Ascending aorta (tissue), 2 donors: ENCODE measurements at regions not wholly inside any gene's neighbourhood (a gene's known extent, or its start where the extent isn't known, plus 50 kb on each side); places are given as distances from the start of the nearest gene placed in this dataset.

ENCODE experiments used
- DNase-seq, 2 donors: peaks; one replicate each; pipeline ENCODE4 v3.0.0-alpha.2; 2019; ENCODE audit warnings: low spot score in 2 of 2
- H3K27ac ChIP-seq, 2 donors: fragments of 200-600 bp; sonication (generic); one replicate each; pipeline ENCODE4 v1.5.1; 2016 to 2017; ENCODE audit warnings: mild to moderate bottlenecking in 1 of 2
- H3K27me3 ChIP-seq: fragments of 200-600 bp; sonication (generic); one replicate; pipeline ENCODE4 v1.5.1; 2017
- H3K36me3 ChIP-seq, 2 donors: fragments of 200-600 bp; sonication (generic); one replicate each; pipeline ENCODE4 v1.5.1; 2016
- H3K4me1 ChIP-seq, 2 donors: fragments of 200-600 bp; sonication (generic); one replicate each; pipeline ENCODE4 v1.5.1; 2016 to 2017; ENCODE audit warnings: mild to moderate bottlenecking in 1 of 2
- H3K4me3 ChIP-seq, 2 donors: fragments of 200-600 bp; sonication (generic); one replicate each; pipeline ENCODE4 v1.5.1; 2016 to 2017; ENCODE audit warnings: mild to moderate bottlenecking in 1 of 2
- H3K9me3 ChIP-seq, 2 donors: fragments of 200-600 bp; sonication (generic); one replicate each; pipeline ENCODE4 v1.5.1; 2016
- intact Hi-C: fragments of 100-400 bp; cut with DNase I; formaldehyde crosslinking; loops from one replicate; pipeline ENCODE4 v1.15.1; 2023
- TF ChIP-seq, protein P1 (sequence below), 3 experiments: fragments of 200-600 bp in 2 of 3; fragments of 450-650 bp in 1 of 3; sonication (generic) in 2 of 3; IDR thresholded peaks; one replicate each; pipeline ENCODE4 v1.5.1; 2016 to 2019; ENCODE audit warnings: antibody characterized with exemption in 3 of 3, mild to moderate bottlenecking in 1 of 3, moderate library complexity in 1 of 3

DNA sequence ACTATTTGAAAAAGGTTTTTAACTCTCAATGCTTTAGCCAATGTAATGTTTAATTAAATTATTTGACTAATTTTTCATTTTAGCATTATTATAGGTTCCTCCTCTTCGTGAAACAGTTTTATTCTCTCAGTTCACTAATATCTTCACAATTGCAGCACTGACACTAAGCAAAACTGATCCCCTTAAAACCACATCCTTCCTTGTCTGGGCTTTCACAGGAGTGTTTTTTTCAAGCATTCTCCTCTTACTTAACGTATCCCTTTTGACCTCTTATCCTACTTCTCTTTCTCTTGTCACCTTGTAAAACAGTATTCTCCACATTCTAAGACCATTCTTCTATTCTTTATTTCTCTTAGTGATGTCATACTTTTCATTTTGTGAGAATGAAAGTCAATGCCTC lies 112.8 kb downstream of the DSC3 start:
- Histone ChIP-seq H3K36me3 (no peaks in the 10 kb centered on the region), H3K27me3 (no peaks in the 10 kb centered on the region), H3K27ac (no peak overlapping the region), H3K4me1 (no peaks in the 10 kb centered on the region), H3K9me3 (no peaks in the 10 kb centered on the region), H3K4me3 (no peak overlapping the region)
- TF ChIP-seq, protein P1, sequence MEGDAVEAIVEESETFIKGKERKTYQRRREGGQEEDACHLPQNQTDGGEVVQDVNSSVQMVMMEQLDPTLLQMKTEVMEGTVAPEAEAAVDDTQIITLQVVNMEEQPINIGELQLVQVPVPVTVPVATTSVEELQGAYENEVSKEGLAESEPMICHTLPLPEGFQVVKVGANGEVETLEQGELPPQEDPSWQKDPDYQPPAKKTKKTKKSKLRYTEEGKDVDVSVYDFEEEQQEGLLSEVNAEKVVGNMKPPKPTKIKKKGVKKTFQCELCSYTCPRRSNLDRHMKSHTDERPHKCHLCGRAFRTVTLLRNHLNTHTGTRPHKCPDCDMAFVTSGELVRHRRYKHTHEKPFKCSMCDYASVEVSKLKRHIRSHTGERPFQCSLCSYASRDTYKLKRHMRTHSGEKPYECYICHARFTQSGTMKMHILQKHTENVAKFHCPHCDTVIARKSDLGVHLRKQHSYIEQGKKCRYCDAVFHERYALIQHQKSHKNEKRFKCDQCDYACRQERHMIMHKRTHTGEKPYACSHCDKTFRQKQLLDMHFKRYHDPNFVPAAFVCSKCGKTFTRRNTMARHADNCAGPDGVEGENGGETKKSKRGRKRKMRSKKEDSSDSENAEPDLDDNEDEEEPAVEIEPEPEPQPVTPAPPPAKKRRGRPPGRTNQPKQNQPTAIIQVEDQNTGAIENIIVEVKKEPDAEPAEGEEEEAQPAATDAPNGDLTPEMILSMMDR (IDR thresholded peaks at IDR 0.05): no peak
- DNase-seq: no peak
- intact Hi-C loops: no loop called here

DNA sequence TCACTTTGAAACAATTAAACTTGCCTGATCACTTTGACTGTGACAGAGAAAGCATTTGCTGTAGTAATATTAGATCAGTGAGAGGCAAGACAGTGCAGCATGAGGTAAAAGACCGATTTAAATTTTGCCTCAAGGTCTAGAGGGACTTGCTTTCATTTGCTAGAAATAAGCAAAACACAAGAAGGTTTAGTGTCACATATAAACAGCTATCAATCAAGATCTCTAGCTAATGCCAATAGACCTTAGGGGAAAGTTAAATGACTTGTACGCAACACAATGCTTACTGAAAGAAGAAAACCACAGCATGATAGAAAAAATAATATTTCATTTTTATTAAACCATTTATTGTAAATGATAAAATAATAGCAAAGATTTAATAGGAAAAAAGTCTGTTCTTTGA lies 113.5 kb downstream of the DSC3 start:
- intact Hi-C loops: no loop called here
- H3K4me3 ChIP-seq: no peak overlapping the region
- no peaks in the 10 kb centered on the region for H3K4me1 ChIP-seq
- H3K27ac ChIP-seq: no peak overlapping the region
- DNase-seq: no peak
- TF ChIP-seq, protein P1 (IDR thresholded peaks at IDR 0.05): no peak
- H3K9me3 ChIP-seq: no peaks in the 10 kb centered on the region
- H3K36me3 ChIP-seq: no peaks in the 10 kb centered on the region
- no peaks in the 10 kb centered on the region for H3K27me3 ChIP-seq

DNA sequence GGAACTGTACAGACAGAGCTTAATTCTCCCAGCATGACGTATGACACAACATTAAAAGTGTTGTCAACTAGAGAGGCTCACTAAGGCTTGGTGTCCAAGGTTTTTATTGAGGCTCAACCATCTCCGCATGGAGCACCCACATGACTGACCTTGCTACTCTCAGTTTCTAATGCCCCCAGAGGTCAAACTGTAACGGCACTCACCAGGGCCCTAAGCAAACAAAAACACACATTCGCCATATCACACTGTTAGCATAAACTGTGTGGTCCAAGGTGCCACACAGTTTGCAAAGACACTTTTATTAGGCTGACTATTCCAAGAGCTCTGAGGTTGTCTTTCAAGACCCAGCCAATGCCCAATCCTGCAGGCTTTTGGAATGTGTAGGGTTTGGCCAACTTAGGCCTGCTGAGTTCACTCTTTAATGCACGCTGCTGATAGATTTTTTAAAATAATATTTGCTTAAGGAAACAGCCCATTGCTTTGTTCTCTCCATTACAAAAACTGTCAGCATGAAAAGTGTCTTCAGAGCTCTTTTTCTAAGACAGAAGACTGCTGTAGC lies 114.9 kb downstream of the DSC3 start:
- Histone ChIP-seq H3K9me3 (no peaks in the 10 kb centered on the region), H3K27me3 (no peaks in the 10 kb centered on the region), H3K36me3 (no peaks in the 10 kb centered on the region), H3K27ac (no peak overlapping the region), H3K4me1 (no peaks in the 10 kb centered on the region), H3K4me3 (no peak overlapping the region)
- intact Hi-C loops: no loop called here
- TF ChIP-seq, protein P1 (IDR thresholded peaks at IDR 0.05): no peak
- no peak for DNase-seq

- H3K27me3 ChIP-seq: no peaks in the 10 kb centered on the region
- no peaks in the 10 kb centered on the region for H3K9me3 ChIP-seq
- no peak overlapping the region for H3K27ac ChIP-seq
- intact Hi-C loops: no loop called here
- no peaks in the 10 kb centered on the region for H3K4me1 ChIP-seq
- TF ChIP-seq, protein P1 (IDR thresholded peaks at IDR 0.05): no peak
- no peaks in the 10 kb centered on the region for H3K36me3 ChIP-seq
- H3K4me3 ChIP-seq: no peak overlapping the region
- DNase-seq: no peak
These were observed 115.5 kb downstream of the DSC3 start for GRCh38 chr18:30927042-30927441.

DNA sequence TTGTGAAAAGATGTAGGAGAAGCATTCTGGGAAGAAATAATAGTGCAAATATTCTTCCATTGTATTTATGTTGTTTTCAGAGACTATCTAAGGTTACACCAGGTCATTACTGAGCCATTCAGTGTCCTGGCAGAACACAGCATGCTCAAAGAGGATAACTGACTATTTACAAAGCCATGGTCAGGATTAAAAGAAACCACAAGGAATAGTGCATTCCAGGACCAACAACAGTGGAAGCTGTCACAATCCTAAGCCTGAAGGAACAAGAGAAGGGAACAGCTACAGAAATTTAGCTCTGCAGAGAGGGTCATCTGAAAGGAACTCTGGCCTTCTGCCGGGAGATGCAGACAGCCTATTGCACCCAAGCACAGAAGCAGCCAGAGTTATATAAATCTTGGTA lies 116.7 kb downstream of the DSC3 start:
- intact Hi-C loops: no loop called here
- H3K27ac ChIP-seq: no peak overlapping the region
- H3K36me3 ChIP-seq: no peaks in the 10 kb centered on the region
- no peaks in the 10 kb centered on the region for H3K9me3 ChIP-seq
- no peaks in the 10 kb centered on the region for H3K27me3 ChIP-seq
- DNase-seq: no peak
- H3K4me3 ChIP-seq: no peak overlapping the region
- TF ChIP-seq, protein P1 (IDR thresholded peaks at IDR 0.05): no peak
- no peaks in the 10 kb centered on the region for H3K4me1 ChIP-seq

DNA sequence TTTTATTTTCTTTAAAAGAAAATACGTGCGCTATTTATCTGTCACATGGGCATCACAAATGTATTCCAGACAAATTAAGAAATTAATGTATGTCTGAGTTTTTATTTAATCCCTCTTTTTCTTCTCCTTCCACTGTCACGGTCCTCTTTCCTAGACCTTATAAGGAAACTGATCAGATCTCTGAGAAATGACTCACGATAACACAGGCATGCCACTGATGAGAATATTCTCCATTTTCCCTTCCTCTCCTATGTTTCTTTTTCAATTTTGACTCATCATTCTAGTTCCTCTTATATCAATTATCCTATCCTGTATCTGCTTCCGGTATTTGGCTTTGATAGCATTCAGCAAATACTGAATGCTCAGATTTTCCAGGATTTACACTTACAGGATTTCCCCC lies 121.8 kb downstream of the DSC3 start:
- Histone ChIP-seq H3K36me3 (no peaks in the 10 kb centered on the region), H3K4me1 (no peaks in the 10 kb centered on the region), H3K9me3 (no peaks in the 10 kb centered on the region), H3K27me3 (no peaks in the 10 kb centered on the region), H3K4me3 (no peak overlapping the region), H3K27ac (no peak overlapping the region)
- DNase-seq: no peak
- intact Hi-C loops: no loop called here
- TF ChIP-seq, protein P1 (IDR thresholded peaks at IDR 0.05): no peak
